A549 (cell line): ENCODE measurements at regions not wholly inside any gene's neighbourhood (a gene's known extent, or its start where the extent isn't known, plus 50 kb on each side); places are given as distances from the start of the nearest gene placed in this dataset.

Experiments used
- ATAC-seq, 2 experiments: fragments of 200-7000 bp in 1 of 2; fragments of >200 bp in 1 of 2; cut with Nextera tagmentation in 1 of 2; cut with Tn5 transposase in 1 of 2; 3 replicates each; pipeline versions ENCODE4 v1.8.0 to v1.9.1; 2018 to 2020; ENCODE audit warnings: mild to moderate bottlenecking in 1 of 2, moderate library complexity in 1 of 2
- CTCF ChIA-PET: fragments of 300-600 bp; sonication (Branson Sonifier 250); formaldehyde crosslinking; extraction: SDS; loops from one replicate; lab custom pipeline; 2021; ENCODE audit warnings: antibody characterized with exemption, inconsistent platforms; lab: Yijun Ruan, JAX
- POLR2A ChIA-PET: fragments of 350-600 bp; formaldehyde crosslinking; extraction: SDS; loops from one replicate; lab custom pipeline; 2021; ENCODE audit warnings: antibody characterized with exemption, inconsistent platforms; lab: Yijun Ruan, JAX
- DNase-seq, 2 experiments: peaks; one replicate each; pipeline versions ENCODE4 v3.0.0 to v3.0.0-alpha.2; 2011 to 2016; ENCODE audit warnings: low read depth in 1 of 2, low spot score in 1 of 2
- FAIRE-seq: peaks from 2 replicates; lab custom pipeline; 2011; peaks lifted over from hg19 to GRCh38; lab: Jason Lieb, UNC
- H3K27ac ChIP-seq, 2 experiments: fragments of >200 bp; sonication (Bioruptor Twin); formaldehyde crosslinking; 3 replicates each; pipeline ENCODE4 v1.5.1; 2016 to 2017
- H3K4me1 ChIP-seq: fragments of >200 bp; sonication (Bioruptor Twin); formaldehyde crosslinking; 3 replicates; pipeline ENCODE4 v1.6.1; 2016
- H3K4me2 ChIP-seq: fragments of >200 bp; sonication (Bioruptor Twin); formaldehyde crosslinking; 3 replicates; pipeline ENCODE4 v1.6.1; 2016
- H3K4me3 ChIP-seq: fragments of >200 bp; sonication (Bioruptor Twin); formaldehyde crosslinking; 3 replicates; pipeline ENCODE4 v1.5.1; 2016
- H3K9me3 ChIP-seq: fragments of >200 bp; sonication (Bioruptor Twin); formaldehyde crosslinking; 3 replicates; pipeline ENCODE4 v1.6.1; 2016
- BHLHE40 ChIP-seq: IDR thresholded peaks from 2 replicates; pipeline ENCODE4 v1.6.1; 2012; ENCODE audit warnings: low read depth, low read length, inconsistent platforms
- CBX2 ChIP-seq: fragments of 200-600 bp; sonication (generic); IDR thresholded peaks from 2 replicates; pipeline ENCODE4 v1.6.1; 2016; ENCODE audit warnings: low read depth, mild to moderate bottlenecking, borderline replicate concordance
- CEBPB ChIP-seq, 2 experiments: fragments of >200 bp in 1 of 2; sonication (Bioruptor Twin) in 1 of 2; formaldehyde crosslinking in 1 of 2; IDR thresholded peaks; 2 replicates each; pipeline ENCODE4 v1.6.1; 2012 to 2016
- CHD4 ChIP-seq: fragments of 200-600 bp; sonication (generic); IDR thresholded peaks from 2 replicates; pipeline ENCODE4 v1.6.1; 2016; ENCODE audit warnings: antibody characterized with exemption, mild to moderate bottlenecking, borderline replicate concordance
- EHF ChIP-seq: fragments of 250-450 bp; sonication (Bioruptor Pico); IDR thresholded peaks from 2 replicates; pipeline ENCODE4 v1.5.0; 2020; ENCODE audit warnings: mild to moderate bottlenecking
- EHMT2 ChIP-seq: fragments of 200-600 bp; sonication (generic); IDR thresholded peaks from 2 replicates; pipeline ENCODE4 v1.6.1; 2016; ENCODE audit warnings: antibody characterized with exemption, low read depth, mild to moderate bottlenecking, moderate library complexity
- EP300 ChIP-seq, 2 experiments: fragments of >200 bp; sonication (Bioruptor Twin); formaldehyde crosslinking; IDR thresholded peaks; 2 replicates in 1 of 2; 3 replicates in 1 of 2; pipeline ENCODE4 v1.6.1; 2016 to 2017
- FOSB ChIP-seq: fragments of 250-450 bp; sonication (Bioruptor Pico); IDR thresholded peaks from 2 replicates; pipeline ENCODE4 v1.5.0; 2020; ENCODE audit warnings: mild to moderate bottlenecking, moderate library complexity
- FOSL2 ChIP-seq, 2 experiments: fragments of 450-650 bp in 1 of 2; fragments of >200 bp in 1 of 2; sonication (Bioruptor Twin) in 1 of 2; formaldehyde crosslinking; IDR thresholded peaks; 2 replicates each; pipeline versions ENCODE4 v1.5.0 to v1.6.1; 2016 to 2020; ENCODE audit warnings: mild to moderate bottlenecking in 1 of 2, moderate library complexity in 1 of 2
- GATA3 ChIP-seq: IDR thresholded peaks from 2 replicates; pipeline ENCODE4 v1.6.1; 2012; ENCODE audit warnings: borderline replicate concordance
- HEYL ChIP-seq: fragments of 250-450 bp; sonication (Bioruptor Pico); IDR thresholded peaks from 2 replicates; pipeline ENCODE4 v1.8.0; 2021; ENCODE audit warnings: mild to moderate bottlenecking, moderate library complexity
- KDM1A ChIP-seq: fragments of 200-600 bp; sonication (generic); IDR thresholded peaks from 2 replicates; pipeline ENCODE4 v1.6.1; 2016; ENCODE audit warnings: low read depth, mild to moderate bottlenecking
- MAFK ChIP-seq: fragments of 450-650 bp; IDR thresholded peaks from 2 replicates; pipeline ENCODE4 v1.6.1; 2014; ENCODE audit not compliant: partially characterized antibody
- MAZ ChIP-seq: fragments of 150-350 bp; IDR thresholded peaks from 2 replicates; pipeline ENCODE4 v1.6.1; 2014; ENCODE audit warnings: antibody characterized with exemption, low read depth, low read length, borderline replicate concordance
- POLR2A ChIP-seq: IDR thresholded peaks from 2 replicates; pipeline ENCODE4 v1.6.1; 2012; ENCODE audit warnings: mild to moderate bottlenecking, low read length
- RARB ChIP-seq: fragments of 250-450 bp; sonication (Bioruptor Pico); IDR thresholded peaks from 2 replicates; pipeline ENCODE4 v1.8.0; 2021; ENCODE audit warnings: mild to moderate bottlenecking, moderate library complexity
- RCOR1 ChIP-seq: fragments of 150-350 bp; IDR thresholded peaks from 2 replicates; pipeline ENCODE4 v1.6.1; 2014; ENCODE audit warnings: antibody characterized with exemption, low read length, low read depth
- RFX5 ChIP-seq: fragments of 450-650 bp; IDR thresholded peaks from 2 replicates; pipeline ENCODE4 v1.7.1; 2014; ENCODE audit warnings: antibody characterized with exemption, mild to moderate bottlenecking, moderate library complexity
- ZSCAN20 ChIP-seq: fragments of 250-450 bp; sonication (Bioruptor Pico); IDR thresholded peaks from 2 replicates; pipeline ENCODE4 v1.8.0; 2022; ENCODE audit warnings: mild to moderate bottlenecking, moderate library complexity
- WGBS: methylation state at CpG from one replicate; pipeline ENCODE4 v1.1.6; 2017; ENCODE audit errors: missing lambda C conversion rate; 5-methylcytosine and 5-hydroxymethylcytosine counted together
- TF ChIP-seq, protein P1 (sequence below): IDR thresholded peaks from 2 replicates; pipeline ENCODE4 v1.6.1; 2012
- TF ChIP-seq, protein P2 (sequence below): IDR thresholded peaks from 2 replicates; pipeline ENCODE4 v1.6.1; 2012; ENCODE audit warnings: low read depth, borderline replicate concordance
- TF ChIP-seq, protein P3 (sequence below): fragments of 200-600 bp; sonication (generic); IDR thresholded peaks from 2 replicates; pipeline ENCODE4 v1.6.1; 2016; ENCODE audit warnings: antibody characterized with exemption, mild to moderate bottlenecking, moderate library complexity
- TF ChIP-seq, protein P4 (sequence below): fragments of >200 bp; sonication (Bioruptor Twin); formaldehyde crosslinking; IDR thresholded peaks from 3 replicates; pipeline ENCODE4 v1.6.1; 2016
- TF ChIP-seq, protein P5 (sequence below): fragments of 150-350 bp; IDR thresholded peaks from 2 replicates; pipeline ENCODE4 v1.6.1; 2014; ENCODE audit warnings: low read depth, mild to moderate bottlenecking, low read length
- TF ChIP-seq, protein P6 (sequence below): fragments of >200 bp; sonication (Bioruptor Twin); formaldehyde crosslinking; IDR thresholded peaks from 2 replicates; pipeline ENCODE4 v1.6.1; 2016

DNA sequence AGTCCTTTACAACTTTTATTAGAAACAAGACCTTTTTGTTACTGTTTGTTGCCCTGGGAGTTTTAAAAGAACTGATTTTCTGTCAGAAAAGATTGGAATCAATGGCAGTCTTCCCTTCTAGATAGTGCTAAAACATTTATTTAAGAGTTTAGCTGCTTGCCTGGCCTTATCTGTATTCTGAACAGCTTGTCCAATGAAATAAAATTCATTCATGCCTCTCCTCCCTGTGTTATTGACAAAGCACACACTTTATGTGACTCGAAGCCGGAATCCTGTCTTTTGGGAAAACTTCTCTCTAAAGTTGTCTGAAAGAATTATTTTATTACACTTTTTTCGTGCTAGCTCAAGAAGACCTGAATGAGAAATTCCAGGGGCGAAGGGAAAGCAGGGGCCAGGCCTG is 992.5 kb downstream of the TYW1 start:
- H3K27ac ChIP-seq = no peak overlapping the region
- no peak for DNase-seq
- no peak overlapping the region for H3K4me2 ChIP-seq
- no peak overlapping the region for H3K4me3 ChIP-seq
- TF ChIP-seq, protein P1, sequence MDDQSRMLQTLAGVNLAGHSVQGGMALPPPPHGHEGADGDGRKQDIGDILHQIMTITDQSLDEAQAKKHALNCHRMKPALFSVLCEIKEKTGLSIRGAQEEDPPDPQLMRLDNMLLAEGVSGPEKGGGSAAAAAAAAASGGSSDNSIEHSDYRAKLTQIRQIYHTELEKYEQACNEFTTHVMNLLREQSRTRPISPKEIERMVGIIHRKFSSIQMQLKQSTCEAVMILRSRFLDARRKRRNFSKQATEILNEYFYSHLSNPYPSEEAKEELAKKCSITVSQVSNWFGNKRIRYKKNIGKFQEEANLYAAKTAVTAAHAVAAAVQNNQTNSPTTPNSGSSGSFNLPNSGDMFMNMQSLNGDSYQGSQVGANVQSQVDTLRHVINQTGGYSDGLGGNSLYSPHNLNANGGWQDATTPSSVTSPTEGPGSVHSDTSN = no peak
- TF ChIP-seq EP300 (IDR thresholded peaks at IDR 0.05) = no peak
- TF ChIP-seq POLR2A = no peak
- TF ChIP-seq, protein P2, sequence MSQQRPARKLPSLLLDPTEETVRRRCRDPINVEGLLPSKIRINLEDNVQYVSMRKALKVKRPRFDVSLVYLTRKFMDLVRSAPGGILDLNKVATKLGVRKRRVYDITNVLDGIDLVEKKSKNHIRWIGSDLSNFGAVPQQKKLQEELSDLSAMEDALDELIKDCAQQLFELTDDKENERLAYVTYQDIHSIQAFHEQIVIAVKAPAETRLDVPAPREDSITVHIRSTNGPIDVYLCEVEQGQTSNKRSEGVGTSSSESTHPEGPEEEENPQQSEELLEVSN = no peak
- no peak for TF ChIP-seq FOSB (CRISPR knock-in tag)
- no peak for TF ChIP-seq RARB
- TF ChIP-seq MAZ = no peak
- no peaks in the 10 kb centered on the region for H3K4me1 ChIP-seq
- H3K9me3 ChIP-seq = no peaks in the 10 kb centered on the region
- no peak for ATAC-seq
- POLR2A ChIA-PET = no interaction called here
- WGBS = 37% methylated on average over 4 of the region's 4 CpGs
- CTCF ChIA-PET = no interaction called here
- no peak for FAIRE-seq

DNA sequence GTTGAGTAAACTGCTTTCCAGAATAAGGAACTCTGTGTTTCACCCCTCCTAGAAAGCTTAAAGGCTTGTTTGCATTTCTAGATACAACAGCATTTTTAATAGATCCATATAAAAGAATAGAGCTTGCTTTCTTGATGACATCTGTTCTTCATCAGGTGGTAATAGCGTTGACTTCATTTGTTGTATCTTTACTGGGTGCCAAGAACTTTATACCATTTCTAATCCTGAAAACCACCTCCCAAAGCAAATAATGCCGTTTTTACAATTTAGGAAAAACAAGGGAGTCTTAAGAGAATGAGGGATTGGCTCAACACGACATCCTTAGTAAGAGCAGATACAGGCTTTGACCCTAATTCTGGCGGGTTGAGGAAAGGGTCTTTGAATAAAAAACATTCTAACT is 993.4 kb downstream of the TYW1 start:
- 15% methylated on average over 4 of the region's 4 CpGs for WGBS
- ATAC-seq (no peak), DNase-seq (no peak), FAIRE-seq (no peak)
- Histone ChIP-seq H3K4me3 (no peak overlapping the region), H3K4me1 (no peaks in the 10 kb centered on the region), H3K27ac (no peak overlapping the region), H3K4me2 (no peak overlapping the region), H3K9me3 (no peaks in the 10 kb centered on the region)
- TF ChIP-seq EHMT2 (no peak), MAZ (no peak), CBX2 (no peak), FOSB (CRISPR knock-in tag) (no peak), CEBPB (IDR thresholded peaks at IDR 0.05) (no peak), MAFK (no peak)
- TF ChIP-seq, protein P3, sequence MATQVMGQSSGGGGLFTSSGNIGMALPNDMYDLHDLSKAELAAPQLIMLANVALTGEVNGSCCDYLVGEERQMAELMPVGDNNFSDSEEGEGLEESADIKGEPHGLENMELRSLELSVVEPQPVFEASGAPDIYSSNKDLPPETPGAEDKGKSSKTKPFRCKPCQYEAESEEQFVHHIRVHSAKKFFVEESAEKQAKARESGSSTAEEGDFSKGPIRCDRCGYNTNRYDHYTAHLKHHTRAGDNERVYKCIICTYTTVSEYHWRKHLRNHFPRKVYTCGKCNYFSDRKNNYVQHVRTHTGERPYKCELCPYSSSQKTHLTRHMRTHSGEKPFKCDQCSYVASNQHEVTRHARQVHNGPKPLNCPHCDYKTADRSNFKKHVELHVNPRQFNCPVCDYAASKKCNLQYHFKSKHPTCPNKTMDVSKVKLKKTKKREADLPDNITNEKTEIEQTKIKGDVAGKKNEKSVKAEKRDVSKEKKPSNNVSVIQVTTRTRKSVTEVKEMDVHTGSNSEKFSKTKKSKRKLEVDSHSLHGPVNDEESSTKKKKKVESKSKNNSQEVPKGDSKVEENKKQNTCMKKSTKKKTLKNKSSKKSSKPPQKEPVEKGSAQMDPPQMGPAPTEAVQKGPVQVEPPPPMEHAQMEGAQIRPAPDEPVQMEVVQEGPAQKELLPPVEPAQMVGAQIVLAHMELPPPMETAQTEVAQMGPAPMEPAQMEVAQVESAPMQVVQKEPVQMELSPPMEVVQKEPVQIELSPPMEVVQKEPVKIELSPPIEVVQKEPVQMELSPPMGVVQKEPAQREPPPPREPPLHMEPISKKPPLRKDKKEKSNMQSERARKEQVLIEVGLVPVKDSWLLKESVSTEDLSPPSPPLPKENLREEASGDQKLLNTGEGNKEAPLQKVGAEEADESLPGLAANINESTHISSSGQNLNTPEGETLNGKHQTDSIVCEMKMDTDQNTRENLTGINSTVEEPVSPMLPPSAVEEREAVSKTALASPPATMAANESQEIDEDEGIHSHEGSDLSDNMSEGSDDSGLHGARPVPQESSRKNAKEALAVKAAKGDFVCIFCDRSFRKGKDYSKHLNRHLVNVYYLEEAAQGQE = no peak
- TF ChIP-seq, protein P1 = no peak
- ChIA-PET POLR2A (no interaction called here), CTCF (no interaction called here)

DNA sequence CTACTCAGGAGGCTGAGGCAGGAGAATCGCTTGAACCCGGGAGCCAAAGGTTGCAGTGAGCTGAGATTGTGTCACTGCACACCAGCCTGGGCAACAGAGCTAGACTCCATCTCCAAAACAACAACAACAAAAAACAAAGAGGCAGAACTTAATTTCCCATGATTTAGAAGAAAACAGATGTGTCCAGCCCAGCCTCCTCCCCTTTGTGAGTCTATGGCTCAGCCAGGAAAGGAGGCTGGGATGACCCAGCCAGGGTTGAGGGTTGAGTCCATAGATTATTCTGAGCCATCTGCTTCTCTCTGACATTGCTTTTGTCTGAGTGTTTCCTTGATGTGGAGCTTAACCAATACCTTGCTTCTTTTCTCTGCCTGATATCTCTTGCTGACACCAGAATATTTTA is 994.1 kb downstream of the TYW1 start:
- Histone ChIP-seq H3K4me1 (no peaks in the 10 kb centered on the region), H3K4me3 (no peak overlapping the region), H3K9me3 (no peaks in the 10 kb centered on the region), H3K27ac (no peak overlapping the region), H3K4me2 (no peak overlapping the region)
- ChIA-PET POLR2A (no interaction called here), CTCF (no interaction called here)
- ATAC-seq = no peak
- DNase-seq = no peak
- FAIRE-seq = no peak
- WGBS = 52% methylated on average over 2 of the region's 2 CpGs
- no peak for TF ChIP-seq RCOR1
- no peak for TF ChIP-seq HEYL (CRISPR knock-in tag)
- no peak for TF ChIP-seq MAZ
- no peak for TF ChIP-seq FOSL2 (IDR thresholded peaks at IDR 0.05)
- TF ChIP-seq FOSL2 (CRISPR knock-in tag; IDR thresholded peaks at IDR 0.05) = no peak
- TF ChIP-seq FOSB (CRISPR knock-in tag) = no peak
- TF ChIP-seq, protein P4, sequence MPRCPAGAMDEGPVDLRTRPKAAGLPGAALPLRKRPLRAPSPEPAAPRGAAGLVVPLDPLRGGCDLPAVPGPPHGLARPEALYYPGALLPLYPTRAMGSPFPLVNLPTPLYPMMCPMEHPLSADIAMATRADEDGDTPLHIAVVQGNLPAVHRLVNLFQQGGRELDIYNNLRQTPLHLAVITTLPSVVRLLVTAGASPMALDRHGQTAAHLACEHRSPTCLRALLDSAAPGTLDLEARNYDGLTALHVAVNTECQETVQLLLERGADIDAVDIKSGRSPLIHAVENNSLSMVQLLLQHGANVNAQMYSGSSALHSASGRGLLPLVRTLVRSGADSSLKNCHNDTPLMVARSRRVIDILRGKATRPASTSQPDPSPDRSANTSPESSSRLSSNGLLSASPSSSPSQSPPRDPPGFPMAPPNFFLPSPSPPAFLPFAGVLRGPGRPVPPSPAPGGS = no peak
- TF ChIP-seq RFX5 = no peak
- TF ChIP-seq BHLHE40 = no peak
- no peak for TF ChIP-seq EHMT2
- TF ChIP-seq ZSCAN20 (CRISPR knock-in tag) = no peak
- TF ChIP-seq CHD4 = no peak
- TF ChIP-seq, protein P5, sequence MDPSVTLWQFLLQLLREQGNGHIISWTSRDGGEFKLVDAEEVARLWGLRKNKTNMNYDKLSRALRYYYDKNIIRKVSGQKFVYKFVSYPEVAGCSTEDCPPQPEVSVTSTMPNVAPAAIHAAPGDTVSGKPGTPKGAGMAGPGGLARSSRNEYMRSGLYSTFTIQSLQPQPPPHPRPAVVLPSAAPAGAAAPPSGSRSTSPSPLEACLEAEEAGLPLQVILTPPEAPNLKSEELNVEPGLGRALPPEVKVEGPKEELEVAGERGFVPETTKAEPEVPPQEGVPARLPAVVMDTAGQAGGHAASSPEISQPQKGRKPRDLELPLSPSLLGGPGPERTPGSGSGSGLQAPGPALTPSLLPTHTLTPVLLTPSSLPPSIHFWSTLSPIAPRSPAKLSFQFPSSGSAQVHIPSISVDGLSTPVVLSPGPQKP = no peak
- TF ChIP-seq, protein P6, sequence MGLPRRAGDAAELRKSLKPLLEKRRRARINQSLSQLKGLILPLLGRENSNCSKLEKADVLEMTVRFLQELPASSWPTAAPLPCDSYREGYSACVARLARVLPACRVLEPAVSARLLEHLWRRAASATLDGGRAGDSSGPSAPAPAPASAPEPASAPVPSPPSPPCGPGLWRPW = no peak
- TF ChIP-seq GATA3 = no peak
- no peak for TF ChIP-seq KDM1A
- TF ChIP-seq EHF (CRISPR knock-in tag) = no peak
